Stimulated activated naive CD4-positive, alpha-beta T cell treated with Interleukin-2 at 50 U/mL for 16 hours (primary cell): ENCODE measurements at regions not wholly inside any gene's neighbourhood (a gene's known extent, or its start where the extent isn't known, plus 50 kb on each side); places are given as distances from the start of the nearest gene placed in this dataset.
"Not testable (repeated sequence)": the region's sequence is repeated elsewhere in the genome, so short reads cannot be mapped to it uniquely, and the experiment has no call there.

Experiments
- DNase-seq: peaks from one replicate; lab custom pipeline; 2025; lab: John Stamatoyannopoulos, UW

GRCh38 chrX:67213686-67214085, 330.1 kb upstream of the AR start:
- not testable (repeated sequence) for DNase-seq

- no peak for DNase-seq
These were observed 335.9 kb upstream of the AR start for GRCh38 chrX:67207912-67208311.

- DNase-seq, result no peak
These were observed 384.4 kb upstream of the AR start for GRCh38 chrX:67159437-67159836.

GRCh38 chrX:67114635-67115034, 429.2 kb upstream of the AR start:
- DNase-seq, result no peak

- DNase-seq, result no peak
These were observed 438.1 kb upstream of the AR start for GRCh38 chrX:67105758-67106116.

GRCh38 chrX:67104982-67105757, 438.7 kb upstream of the AR start:
- DNase-seq, result no peak

- no peak for DNase-seq
These were observed 443.6 kb upstream of the AR start for GRCh38 chrX:67100031-67100884.

- DNase-seq, result no peak
These were observed 449.8 kb upstream of the AR start for GRCh38 chrX:67094061-67094460.

GRCh38 chrX:67050760-67051159, 411.9 kb upstream of the EDA2R start:
- DNase-seq, result no peak

- no peak for DNase-seq
These were observed 406.0 kb upstream of the EDA2R start for GRCh38 chrX:67044866-67045265.

- no peak for DNase-seq
These were observed 405.3 kb upstream of the EDA2R start for GRCh38 chrX:67044029-67044653.

GRCh38 chrX:67004451-67004850, 365.6 kb upstream of the EDA2R start:
- no peak for DNase-seq

GRCh38 chrX:66994729-66995128, 355.9 kb upstream of the EDA2R start:
- DNase-seq, result no peak

GRCh38 chrX:66992077-66992476, 353.2 kb upstream of the EDA2R start:
- DNase-seq, result not testable (repeated sequence)

GRCh38 chrX:66988331-66988730, 349.5 kb upstream of the EDA2R start:
- DNase-seq, result no peak

GRCh38 chrX:66961665-66962064, 322.8 kb upstream of the EDA2R start:
- no peak for DNase-seq

- DNase-seq, result no peak
These were observed 292.8 kb upstream of the EDA2R start for GRCh38 chrX:66931713-66932112.

- DNase-seq, result not testable (repeated sequence)
These were observed 291.6 kb upstream of the EDA2R start for GRCh38 chrX:66930516-66930915.

GRCh38 chrX:66920296-66920695, 281.4 kb upstream of the EDA2R start:
- DNase-seq, result no peak

- no peak for DNase-seq
These were observed 280.5 kb upstream of the EDA2R start for GRCh38 chrX:66919280-66919832.

GRCh38 chrX:66918511-66918910, 279.6 kb upstream of the EDA2R start:
- no peak for DNase-seq

- DNase-seq, result no peak
These were observed 277.0 kb upstream of the EDA2R start for GRCh38 chrX:66915893-66916292.

- no peak for DNase-seq
These were observed 275.2 kb upstream of the EDA2R start for GRCh38 chrX:66914080-66914479.
